ENCODE measurements at regions not wholly inside any gene's neighbourhood (a gene's known extent, or its start where the extent isn't known, plus 50 kb on each side); places are given as distances from the start of the nearest gene placed in this dataset.

DNA sequence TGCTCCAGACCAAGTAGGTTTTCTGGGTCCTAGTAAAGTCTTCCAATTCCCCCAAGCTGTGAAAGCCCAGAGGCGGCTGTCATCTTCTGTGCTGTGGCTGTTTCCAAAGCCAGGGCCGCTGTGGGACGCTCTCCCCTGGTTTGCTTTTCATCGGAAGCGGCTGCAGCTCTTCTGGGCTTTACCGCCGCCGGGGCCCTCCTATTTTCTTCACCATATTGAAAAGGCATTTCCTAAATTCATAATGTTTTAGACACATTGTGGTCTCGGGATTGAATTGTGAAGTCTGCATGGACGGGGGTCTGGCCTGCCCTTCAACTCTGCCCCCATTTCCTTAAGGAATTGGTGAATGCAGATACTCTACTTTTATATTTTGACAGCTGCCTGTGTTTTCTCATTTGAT, 551.4 kb upstream of the MGMT start:
- Histone ChIP-seq H3K4me3 (ENCODE audit: low read depth, low read length) (no peak overlapping the region), H3K36me3 (ENCODE audit: control insufficient read depth, insufficient read depth, low read length) (no peaks in the 10 kb centered on the region), H3K27me3 (ENCODE audit: control insufficient read depth, insufficient read depth, low read length) (no peaks in the 10 kb centered on the region)
- TF ChIP-seq, protein P1, sequence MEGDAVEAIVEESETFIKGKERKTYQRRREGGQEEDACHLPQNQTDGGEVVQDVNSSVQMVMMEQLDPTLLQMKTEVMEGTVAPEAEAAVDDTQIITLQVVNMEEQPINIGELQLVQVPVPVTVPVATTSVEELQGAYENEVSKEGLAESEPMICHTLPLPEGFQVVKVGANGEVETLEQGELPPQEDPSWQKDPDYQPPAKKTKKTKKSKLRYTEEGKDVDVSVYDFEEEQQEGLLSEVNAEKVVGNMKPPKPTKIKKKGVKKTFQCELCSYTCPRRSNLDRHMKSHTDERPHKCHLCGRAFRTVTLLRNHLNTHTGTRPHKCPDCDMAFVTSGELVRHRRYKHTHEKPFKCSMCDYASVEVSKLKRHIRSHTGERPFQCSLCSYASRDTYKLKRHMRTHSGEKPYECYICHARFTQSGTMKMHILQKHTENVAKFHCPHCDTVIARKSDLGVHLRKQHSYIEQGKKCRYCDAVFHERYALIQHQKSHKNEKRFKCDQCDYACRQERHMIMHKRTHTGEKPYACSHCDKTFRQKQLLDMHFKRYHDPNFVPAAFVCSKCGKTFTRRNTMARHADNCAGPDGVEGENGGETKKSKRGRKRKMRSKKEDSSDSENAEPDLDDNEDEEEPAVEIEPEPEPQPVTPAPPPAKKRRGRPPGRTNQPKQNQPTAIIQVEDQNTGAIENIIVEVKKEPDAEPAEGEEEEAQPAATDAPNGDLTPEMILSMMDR (IDR thresholded peaks at IDR 0.05; ENCODE audit: insufficient read depth, low read length, severe bottlenecking) = no peak
- DNase-seq (ENCODE audit: low read depth) = no peak
- FAIRE-seq = no peak

DNA sequence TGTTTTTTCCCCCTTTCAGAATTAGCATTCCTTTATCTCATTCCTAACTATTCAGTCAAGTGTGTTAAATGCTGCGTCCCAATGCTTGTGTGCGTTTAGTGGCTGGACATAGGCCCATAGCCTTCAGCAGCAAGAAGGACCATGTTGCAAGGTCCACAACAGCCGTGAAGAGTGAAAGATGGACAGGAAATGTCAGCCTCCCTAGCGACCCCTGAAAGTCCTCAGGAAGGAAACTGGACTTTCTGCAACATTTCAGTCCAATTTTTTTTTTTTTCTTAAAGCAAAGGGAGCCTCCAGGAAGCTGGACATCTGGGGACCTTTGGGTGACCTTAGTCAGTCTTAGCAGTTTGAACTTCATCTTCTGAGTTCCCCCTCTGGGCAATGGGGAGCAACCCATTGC, 550.7 kb upstream of the MGMT start:
- no peak overlapping the region for H3K4me3 ChIP-seq (ENCODE audit: low read depth, low read length)
- H3K36me3 ChIP-seq (ENCODE audit: control insufficient read depth, insufficient read depth, low read length) = no peaks in the 10 kb centered on the region
- FAIRE-seq = no peak
- no peaks in the 10 kb centered on the region for H3K27me3 ChIP-seq (ENCODE audit: control insufficient read depth, insufficient read depth, low read length)
- TF ChIP-seq, protein P1 (IDR thresholded peaks at IDR 0.05; ENCODE audit: insufficient read depth, low read length, severe bottlenecking) = no peak
- DNase-seq (ENCODE audit: low read depth) = no peak

DNA sequence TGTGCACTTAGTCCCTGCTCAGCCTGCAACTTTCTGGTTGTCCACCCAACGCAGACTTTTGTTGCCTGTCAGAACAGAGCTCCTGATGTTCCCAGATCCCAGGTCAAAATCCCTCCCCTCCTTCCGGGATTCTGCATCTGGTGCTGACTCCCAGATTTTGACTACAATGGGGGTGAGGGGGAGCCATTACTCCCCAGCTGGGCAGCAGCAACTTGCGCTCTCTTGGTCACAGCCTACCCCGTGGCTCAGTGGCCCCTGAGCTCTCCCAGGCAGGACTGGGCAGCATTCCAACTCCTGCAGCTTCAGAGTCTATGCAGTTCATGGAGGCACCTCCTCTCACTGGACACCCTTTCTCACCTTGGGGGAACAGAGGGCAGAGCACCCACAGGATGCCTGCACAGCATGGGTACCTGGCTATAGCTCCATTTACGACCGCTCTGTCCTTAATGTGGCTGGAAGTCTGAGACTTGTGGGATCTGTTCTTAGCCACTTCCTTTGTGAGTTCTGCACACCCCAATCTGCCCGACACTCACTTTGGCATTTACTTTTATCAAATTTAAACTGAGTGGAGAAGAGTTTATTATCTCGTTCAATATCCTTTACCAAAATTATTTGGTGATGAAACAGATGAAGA, 545.5 kb upstream of the MGMT start:
- no peaks in the 10 kb centered on the region for H3K36me3 ChIP-seq (ENCODE audit: control insufficient read depth, insufficient read depth, low read length)
- H3K27me3 ChIP-seq (ENCODE audit: control insufficient read depth, insufficient read depth, low read length) = no peaks in the 10 kb centered on the region
- DNase-seq (ENCODE audit: low read depth) (no peak), FAIRE-seq (no peak)
- TF ChIP-seq, protein P1 (IDR thresholded peaks at IDR 0.05; ENCODE audit: insufficient read depth, low read length, severe bottlenecking) = no peak
- no peak overlapping the region for H3K4me3 ChIP-seq (ENCODE audit: low read depth, low read length)

DNA sequence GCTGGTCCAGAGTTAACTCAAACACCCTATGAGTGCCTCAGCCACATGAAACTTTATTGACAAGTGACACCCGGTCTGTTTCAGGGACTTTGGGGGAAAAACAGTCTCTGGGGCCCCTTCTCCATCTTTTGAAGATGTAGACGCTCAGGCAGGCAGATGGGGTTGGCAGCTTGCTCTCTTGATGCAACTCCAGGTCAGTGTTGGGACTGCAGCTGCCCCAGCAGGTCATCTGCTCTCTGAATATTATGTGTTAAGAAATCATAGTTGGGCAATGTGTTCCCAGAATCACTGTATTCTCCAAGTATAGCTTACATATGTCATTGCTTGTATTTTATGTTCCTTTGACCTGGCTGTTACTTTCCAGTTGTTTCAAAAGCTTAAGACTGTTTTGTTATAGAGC, 544.9 kb upstream of the MGMT start:
- Histone ChIP-seq H3K27me3 (ENCODE audit: control insufficient read depth, insufficient read depth, low read length) (no peaks in the 10 kb centered on the region), H3K4me3 (ENCODE audit: low read depth, low read length) (no peak overlapping the region), H3K36me3 (ENCODE audit: control insufficient read depth, insufficient read depth, low read length) (no peaks in the 10 kb centered on the region)
- TF ChIP-seq, protein P1 (IDR thresholded peaks at IDR 0.05; ENCODE audit: insufficient read depth, low read length, severe bottlenecking) = no peak
- DNase-seq (ENCODE audit: low read depth) (no peak), FAIRE-seq (no peak)

DNA sequence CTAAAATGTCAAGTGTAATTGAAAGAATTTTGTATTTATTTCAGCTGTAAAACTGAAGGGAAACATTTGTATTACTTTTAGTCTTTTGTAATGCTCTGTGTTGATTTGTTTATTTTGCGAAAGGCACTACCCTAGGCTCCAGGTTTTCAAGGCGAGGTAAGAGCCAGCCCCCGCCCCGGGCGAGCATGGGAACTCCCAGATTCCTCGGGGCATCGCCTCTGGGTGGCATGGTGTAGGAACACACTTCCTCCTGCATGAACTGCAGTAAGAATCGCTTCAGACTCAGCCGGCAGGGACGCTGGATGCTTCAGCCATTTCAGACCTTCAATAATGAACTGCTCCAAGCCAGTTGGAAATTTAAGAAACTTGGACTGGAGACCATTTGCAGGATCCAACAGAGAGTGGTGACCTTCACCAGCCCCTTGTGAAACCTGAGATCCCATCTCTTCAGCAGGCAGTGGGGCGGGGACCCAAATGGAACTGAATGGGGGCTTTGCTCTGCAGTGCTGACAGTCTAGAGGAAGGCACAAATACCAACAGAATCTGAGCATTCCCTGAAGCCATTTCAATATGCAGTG, 544.3 kb upstream of the MGMT start:
- TF ChIP-seq, protein P1 (IDR thresholded peaks at IDR 0.05; ENCODE audit: insufficient read depth, low read length, severe bottlenecking) = no peak
- no peak for FAIRE-seq
- DNase-seq (ENCODE audit: low read depth) = no peak
- Histone ChIP-seq H3K36me3 (ENCODE audit: control insufficient read depth, insufficient read depth, low read length) (no peaks in the 10 kb centered on the region), H3K4me3 (ENCODE audit: low read depth, low read length) (no peak overlapping the region), H3K27me3 (ENCODE audit: control insufficient read depth, insufficient read depth, low read length) (no peaks in the 10 kb centered on the region)

DNA sequence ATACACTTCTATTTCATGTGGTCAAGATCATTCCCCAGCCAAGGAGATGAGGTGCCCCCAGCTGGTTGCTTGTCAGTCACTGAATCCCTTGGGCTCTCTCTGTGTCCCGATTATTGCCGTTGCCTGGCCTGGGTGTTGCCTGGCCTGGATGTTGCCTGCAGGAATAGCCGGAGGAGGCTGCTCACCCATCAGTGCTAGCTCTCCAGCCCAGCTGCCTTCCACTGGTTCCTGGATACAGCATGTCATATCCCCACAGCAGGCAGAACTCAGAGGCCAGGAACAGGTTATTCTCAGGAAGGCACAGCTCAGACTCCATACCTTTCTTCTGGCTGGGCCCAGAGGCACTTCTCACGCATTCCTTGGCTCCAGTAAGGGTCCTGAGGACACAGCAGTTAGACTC, 542.1 kb upstream of the MGMT start:
- TF ChIP-seq, protein P1 (IDR thresholded peaks at IDR 0.05; ENCODE audit: insufficient read depth, low read length, severe bottlenecking) = no peak
- H3K4me3 ChIP-seq (ENCODE audit: low read depth, low read length) = no peak overlapping the region
- FAIRE-seq (no peak), DNase-seq (ENCODE audit: low read depth) (no peak)
- no peaks in the 10 kb centered on the region for H3K36me3 ChIP-seq (ENCODE audit: control insufficient read depth, insufficient read depth, low read length)
- no peaks in the 10 kb centered on the region for H3K27me3 ChIP-seq (ENCODE audit: control insufficient read depth, insufficient read depth, low read length)

Measured in bronchial epithelial cell (primary cell).